OCI-M2 (cell line): ENCODE measurements at regions not wholly inside any gene's neighbourhood (a gene's known extent, or its start where the extent isn't known, plus 50 kb on each side); places are given as distances from the start of the nearest gene placed in this dataset.

Experiments used
- DNase-seq: peaks from one replicate; lab custom pipeline; 2025; ENCODE audit not compliant: unreplicated experiment; lab: John Stamatoyannopoulos, UW

GRCh38 chr14:54306806-54307205 is 90.0 kb upstream of the CDKN3 start:
- no peak for DNase-seq

DNA sequence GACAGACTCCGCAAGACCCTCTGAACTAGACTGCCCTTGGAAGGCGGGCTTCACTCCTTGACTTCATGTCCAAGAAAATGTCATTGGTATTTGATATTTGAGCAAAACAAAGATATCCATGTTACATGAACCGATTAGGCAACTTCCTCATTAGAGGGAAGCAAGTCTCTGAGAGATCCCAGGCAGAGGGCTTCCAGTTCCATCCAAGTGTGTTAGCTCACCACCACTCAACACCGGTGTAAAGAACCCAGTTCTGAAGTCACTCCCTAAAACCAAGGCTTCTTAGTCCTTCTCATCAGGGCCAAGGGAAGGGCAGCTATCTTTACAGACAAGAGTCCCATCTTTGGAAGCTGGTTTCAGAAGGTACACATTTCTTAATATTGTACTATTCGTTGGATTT is 87.2 kb upstream of the CDKN3 start:
- DNase-seq: no peak

DNA sequence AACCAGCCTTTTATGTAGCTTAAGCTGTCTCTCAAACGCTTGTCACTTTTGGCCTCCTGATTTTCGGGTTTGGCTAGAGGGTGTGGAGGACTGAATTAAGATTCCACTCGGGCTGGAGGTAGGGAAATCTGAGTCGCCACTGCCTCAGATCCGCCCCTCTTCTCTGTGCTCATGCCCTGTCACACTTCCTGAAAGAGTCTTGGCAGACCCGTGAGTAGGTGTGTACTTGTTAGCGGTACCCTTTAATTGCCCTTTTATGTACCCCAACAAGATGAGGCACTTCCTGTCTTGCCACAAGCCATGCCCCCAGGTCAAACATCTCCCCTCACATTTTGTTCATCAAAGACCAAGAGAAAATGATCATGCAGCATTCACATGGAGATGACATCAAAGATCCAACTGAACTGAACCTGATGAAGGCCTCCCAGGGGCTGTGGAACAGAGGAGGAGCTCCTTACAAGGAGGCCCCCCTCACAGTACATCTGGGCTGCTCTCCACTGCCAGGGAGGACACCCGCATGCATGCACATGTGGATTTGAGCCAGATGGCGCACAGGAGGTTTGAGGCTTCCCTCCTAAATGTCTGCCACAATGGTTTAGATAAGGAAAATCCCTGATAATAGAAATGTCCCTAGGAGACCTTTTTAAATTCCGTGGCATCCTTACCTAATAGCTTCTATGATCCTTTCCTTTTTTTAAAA is 86.5 kb upstream of the CDKN3 start:
- no peak for DNase-seq

GRCh38 chr14:54310851-54311228 is 86.0 kb upstream of the CDKN3 start:
- DNase-seq: no peak

GRCh38 chr14:54312166-54312801 is 84.5 kb upstream of the CDKN3 start:
- DNase-seq: no peak

DNA sequence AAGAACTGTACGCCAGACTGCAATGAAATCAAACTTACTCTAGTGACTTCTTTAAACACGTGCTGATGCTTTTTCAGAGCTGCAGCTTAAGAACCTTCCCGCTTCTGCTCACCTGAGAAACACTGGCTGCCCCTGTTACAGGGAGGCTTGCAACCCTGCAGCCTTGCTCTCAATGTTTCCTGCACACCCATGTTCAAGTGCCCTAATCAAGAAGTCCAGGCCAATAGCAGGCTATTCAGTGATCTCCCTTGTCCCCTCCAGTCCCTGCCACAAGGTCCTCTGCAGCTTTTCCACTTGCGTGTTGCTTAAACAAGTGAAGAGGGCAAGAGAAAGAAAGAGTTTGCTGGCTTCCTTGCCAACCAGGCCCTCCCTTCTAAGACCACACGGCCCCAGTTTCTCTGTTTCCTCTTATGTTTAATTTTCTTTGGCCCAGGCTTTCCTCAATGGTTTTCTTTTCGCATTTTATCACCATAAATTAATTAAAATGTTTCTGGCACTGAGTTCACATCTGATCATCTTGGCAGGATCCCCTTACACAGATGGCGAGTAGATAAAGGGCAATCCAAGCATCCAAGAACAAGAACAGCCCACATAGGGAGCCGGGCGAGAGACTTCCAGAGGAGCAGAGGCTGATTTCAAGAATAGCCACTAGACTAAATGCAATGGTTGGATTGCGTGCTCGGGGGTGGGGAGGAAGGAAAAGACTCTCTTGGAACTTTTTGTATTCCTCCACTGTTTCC is 82.3 kb upstream of the CDKN3 start:
- DNase-seq: no peak

DNA sequence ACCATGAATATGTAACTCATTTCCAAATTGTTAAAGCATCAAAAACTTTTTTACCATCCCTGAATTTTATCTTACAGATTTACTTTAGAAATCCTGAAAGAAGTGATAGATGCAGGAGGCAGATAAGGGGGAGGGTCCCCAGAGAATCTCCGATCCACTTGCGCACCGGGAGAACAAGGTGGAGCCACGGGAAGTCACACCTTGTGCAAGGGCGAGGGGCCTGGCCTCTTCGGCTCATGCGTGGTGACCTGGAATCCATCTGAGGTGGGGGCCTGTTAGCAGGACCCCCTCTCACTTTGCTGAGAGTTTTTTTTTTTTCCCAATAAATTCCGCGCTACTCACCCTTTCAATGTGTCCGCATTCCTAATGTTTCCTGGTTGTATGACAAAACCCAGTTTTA is 80.2 kb upstream of the CDKN3 start:
- DNase-seq: no peak

- DNase-seq: no peak
Measured at GRCh38 chr14:54317391-54317790, 79.4 kb upstream of the CDKN3 start.

GRCh38 chr14:54322246-54322645 is 74.6 kb upstream of the CDKN3 start:
- no peak for DNase-seq

- no peak for DNase-seq
Measured at GRCh38 chr14:54322701-54323337, 74.0 kb upstream of the CDKN3 start.

- no peak for DNase-seq
Measured at GRCh38 chr14:54325766-54326165, 71.0 kb upstream of the CDKN3 start.

DNA sequence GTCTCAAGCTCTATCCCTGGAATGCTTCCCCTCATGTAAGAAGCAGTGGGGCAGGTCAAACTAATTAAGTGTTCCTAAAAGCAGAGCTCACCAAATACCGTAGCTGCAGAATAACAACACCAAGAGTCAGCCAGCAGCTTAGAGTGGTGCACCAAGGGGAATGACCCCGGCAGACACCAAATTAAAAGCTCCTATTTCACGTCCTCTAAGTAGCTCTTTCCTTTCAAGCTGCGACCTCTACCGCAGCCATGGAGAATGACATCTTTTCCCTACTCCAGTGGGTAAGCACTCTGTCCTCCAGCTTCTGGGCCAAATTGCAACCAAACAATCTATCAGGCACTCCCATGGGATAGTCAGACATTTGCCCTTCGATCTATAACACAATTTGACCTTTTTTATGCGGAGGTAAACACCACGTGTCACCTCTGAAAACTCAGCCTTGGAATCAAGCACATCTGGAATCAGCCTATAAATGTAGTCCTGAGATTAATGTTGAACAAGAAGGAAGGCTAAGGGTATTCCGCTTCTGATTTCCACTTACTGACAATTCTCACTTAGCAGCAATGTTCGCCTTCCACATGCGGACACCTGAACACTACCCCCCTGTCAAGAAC is 67.6 kb upstream of the CDKN3 start:
- DNase-seq: peak; percentile 7

- DNase-seq: no peak
Measured at GRCh38 chr14:54330876-54331275, 65.9 kb upstream of the CDKN3 start.

GRCh38 chr14:54331516-54331915 is 65.3 kb upstream of the CDKN3 start:
- DNase-seq: no peak

DNA sequence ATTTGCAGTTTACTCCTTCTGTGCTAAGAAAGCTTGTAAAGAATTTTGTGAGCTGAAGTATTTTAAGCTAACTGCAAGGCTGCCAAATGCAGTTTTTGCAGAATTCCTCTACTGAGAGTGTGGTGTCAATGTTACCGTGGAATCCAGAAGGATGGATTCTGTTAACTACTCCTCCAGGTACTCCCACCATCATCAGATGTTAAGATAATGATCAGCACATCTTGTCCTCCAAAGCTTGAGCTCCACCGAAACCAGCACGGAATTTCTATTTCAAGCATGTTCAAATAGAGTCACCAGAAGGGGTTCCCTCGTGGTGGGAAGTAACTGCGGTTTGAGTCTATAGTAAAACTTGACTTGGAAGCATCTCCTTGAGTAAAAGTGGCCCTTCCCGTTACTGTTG is 64.3 kb upstream of the CDKN3 start:
- DNase-seq: no peak

DNA sequence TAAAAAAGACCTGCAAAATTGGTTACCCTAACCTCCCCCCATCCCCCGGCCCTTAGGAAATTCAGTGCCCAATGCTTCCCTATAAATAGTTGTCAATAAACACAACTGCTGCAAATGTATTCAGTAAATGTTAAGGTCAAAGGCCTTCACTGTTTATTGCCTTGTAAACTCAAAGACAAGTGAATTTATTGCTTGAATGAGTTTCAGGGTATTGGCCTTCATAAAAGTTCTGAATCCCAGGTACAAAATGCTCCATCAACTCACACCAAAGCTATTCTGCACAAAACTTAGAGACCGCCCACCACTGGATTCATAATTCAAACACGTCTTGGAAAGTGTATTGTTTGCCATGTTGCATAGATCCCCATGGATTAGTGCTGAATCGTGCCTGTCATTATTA is 63.3 kb upstream of the CDKN3 start:
- no peak for DNase-seq

DNA sequence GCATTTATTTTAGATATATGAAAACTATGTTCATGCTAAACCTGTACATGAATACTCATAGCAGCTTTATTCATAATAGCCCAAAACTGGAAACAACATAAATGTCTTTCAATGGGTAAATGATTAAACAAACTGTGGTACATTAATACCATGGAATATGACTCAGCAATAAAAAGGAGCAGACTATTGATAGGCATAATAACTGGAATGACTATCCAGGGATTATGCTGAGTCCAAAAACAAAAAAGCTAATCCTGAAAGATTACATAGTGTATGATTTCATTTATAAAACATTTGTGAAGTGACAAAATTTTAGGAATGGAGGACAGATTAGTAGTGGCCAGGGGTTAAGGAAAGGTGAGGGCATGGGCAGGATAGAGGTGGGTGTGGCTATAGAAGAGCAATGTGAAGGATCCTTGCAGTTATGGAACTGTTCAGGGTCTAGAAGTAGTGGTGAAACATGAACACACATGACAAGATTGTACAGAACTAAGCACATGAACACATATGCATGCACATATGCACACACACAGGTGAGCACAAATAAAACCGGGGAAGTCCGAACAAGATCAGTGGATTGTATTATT is 61.1 kb upstream of the CDKN3 start:
- DNase-seq: no peak

GRCh38 chr14:54337314-54337713 is 59.5 kb upstream of the CDKN3 start:
- no peak for DNase-seq

DNA sequence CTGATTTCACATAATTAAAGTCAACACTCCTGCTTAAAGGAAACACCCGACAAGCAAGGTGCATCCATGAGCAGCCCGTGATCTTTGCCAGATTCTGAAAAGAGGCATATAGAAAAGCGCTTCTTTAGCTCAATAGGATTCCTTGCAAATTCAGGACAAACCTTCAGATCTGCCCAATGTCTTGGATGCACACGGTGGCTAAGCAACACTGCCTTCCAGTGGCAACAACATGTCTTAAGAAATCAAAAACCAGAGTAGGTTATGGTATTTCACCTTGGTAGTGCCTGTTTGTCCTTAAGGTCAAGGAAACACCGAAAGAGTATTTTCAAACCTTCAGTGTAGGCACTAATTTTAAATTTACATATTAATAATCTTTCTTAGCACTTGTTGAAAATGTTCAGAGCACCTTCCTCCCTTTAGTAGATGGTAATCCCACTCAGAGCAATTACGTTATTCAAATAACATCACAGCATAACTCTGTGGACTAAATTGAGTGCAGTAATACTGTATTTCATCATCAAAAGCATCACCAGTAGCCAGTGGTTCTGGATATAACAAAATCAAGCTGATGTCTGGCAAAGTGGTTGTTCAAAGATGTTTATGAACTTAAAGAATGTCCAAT is 58.0 kb upstream of the CDKN3 start:
- no peak for DNase-seq

DNA sequence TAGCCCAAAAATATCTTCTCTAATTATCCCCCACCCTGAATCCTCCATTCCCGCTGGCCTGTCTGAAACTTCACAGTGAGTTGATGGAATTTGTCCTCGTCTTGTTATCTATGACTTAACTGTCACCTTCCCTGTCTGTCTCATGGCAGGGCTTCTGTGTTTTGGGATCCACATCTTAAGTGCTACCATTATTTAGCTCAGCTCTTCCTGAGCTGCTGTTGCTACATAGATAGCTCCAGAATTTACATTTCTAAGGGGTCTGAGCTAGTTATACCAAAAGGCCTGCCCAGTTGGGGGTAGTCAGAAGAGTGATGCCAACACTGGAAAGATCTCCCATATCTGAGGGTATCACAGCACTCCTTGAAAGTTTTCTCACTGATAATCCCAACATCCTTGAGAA is 57.0 kb upstream of the CDKN3 start:
- DNase-seq: no peak

- DNase-seq: no peak
Measured at GRCh38 chr14:54342806-54343205, 54.0 kb upstream of the CDKN3 start.
